ENCODE measurements at regions not wholly inside any gene's neighbourhood (a gene's known extent, or its start where the extent isn't known, plus 50 kb on each side); places are given as distances from the start of the nearest gene placed in this dataset.

- TF ChIP-seq POLR2A (IDR thresholded peaks at IDR 0.05; ENCODE audit: low read depth, low read length) = no peak
- no peak for TF ChIP-seq POLR2AphosphoS5 (IDR thresholded peaks at IDR 0.05; ENCODE audit: low read depth, low read length)
Measured at GRCh38 chr3:106420628-106421027, 551.8 kb upstream of the CBLB start.

All from GM12892 (cell line).